ENCODE measurements at regions not wholly inside any gene's neighbourhood (a gene's known extent, or its start where the extent isn't known, plus 50 kb on each side); places are given as distances from the start of the nearest gene placed in this dataset.
"Not testable (repeated sequence)": the region's sequence is repeated elsewhere in the genome, so short reads cannot be mapped to it uniquely, and the experiment has no call there.

DNA sequence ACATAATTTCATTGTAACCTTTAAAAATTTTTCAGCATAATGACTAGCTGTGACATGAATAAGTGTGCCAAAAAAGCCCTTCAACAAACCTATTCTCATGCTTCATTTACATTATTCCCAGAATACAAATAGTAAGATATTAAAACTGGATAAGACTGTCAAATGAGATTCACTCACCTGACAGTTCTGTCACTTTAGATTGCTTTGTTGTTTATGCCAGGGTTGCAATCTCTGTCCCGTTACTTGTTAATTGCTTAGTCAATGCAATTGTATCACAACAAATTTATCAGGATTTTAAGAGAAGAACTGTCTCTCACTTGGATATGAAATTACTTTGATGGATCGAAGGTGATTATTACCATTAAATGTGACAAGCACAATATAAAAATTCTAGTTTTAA lies 616.0 kb upstream of the IGFBP7 start:
- no peaks in the 10 kb centered on the region for H3K4me1 ChIP-seq
- intact Hi-C loops (cut with DNase I; ENCODE audit: low total_unique reads) = no loop called here
- H3K4me3 ChIP-seq = no peak overlapping the region
- WGBS, 2 donors (ENCODE audit: low coverage in 1 of 2) = 82 to 94% methylated on average over 2 of the region's 2 CpGs
- DNase-seq = no peak
- H3K9me3 ChIP-seq = no peaks in the 10 kb centered on the region
- H3K27me3 ChIP-seq = no peaks in the 10 kb centered on the region
- in situ Hi-C loops (cut with MboI; ENCODE audit: low pct_ligation_motif_present in 1 of 4, low pct_unique_long_range_greater_than_20kb in 1 of 4, low sequenced_read_pairs in 3 of 4) = no loop called here
- TF ChIP-seq EP300 (IDR thresholded peaks at IDR 0.05; ENCODE audit: low read depth) (no peak), POLR2A (IDR thresholded peaks at IDR 0.05) (no peak), POLR2AphosphoS5 (IDR thresholded peaks at IDR 0.05) (no peak)
- TF ChIP-seq, protein P1, sequence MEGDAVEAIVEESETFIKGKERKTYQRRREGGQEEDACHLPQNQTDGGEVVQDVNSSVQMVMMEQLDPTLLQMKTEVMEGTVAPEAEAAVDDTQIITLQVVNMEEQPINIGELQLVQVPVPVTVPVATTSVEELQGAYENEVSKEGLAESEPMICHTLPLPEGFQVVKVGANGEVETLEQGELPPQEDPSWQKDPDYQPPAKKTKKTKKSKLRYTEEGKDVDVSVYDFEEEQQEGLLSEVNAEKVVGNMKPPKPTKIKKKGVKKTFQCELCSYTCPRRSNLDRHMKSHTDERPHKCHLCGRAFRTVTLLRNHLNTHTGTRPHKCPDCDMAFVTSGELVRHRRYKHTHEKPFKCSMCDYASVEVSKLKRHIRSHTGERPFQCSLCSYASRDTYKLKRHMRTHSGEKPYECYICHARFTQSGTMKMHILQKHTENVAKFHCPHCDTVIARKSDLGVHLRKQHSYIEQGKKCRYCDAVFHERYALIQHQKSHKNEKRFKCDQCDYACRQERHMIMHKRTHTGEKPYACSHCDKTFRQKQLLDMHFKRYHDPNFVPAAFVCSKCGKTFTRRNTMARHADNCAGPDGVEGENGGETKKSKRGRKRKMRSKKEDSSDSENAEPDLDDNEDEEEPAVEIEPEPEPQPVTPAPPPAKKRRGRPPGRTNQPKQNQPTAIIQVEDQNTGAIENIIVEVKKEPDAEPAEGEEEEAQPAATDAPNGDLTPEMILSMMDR (IDR thresholded peaks at IDR 0.05) = no peak
- H3K36me3 ChIP-seq = no peaks in the 10 kb centered on the region
- H3K27ac ChIP-seq = no peak overlapping the region

DNA sequence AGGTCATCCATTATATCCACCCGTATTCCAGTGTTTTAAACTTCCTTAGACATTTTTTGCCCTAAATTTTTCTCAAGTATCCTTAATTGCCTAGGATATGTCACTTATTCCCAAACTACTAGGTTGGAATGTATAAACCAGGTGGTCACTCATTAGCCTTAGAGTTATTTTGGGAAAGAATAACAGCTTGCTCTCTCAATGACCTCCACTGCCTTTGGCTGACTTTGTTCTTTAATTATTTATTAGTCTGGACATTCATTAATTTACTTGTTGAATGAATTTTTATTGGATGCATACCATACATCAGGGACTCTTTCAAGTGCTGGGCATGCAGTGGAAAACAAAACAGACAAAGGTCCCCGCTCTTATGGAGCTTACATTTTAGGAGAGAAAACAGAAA lies 609.3 kb upstream of the IGFBP7 start:
- Histone ChIP-seq H3K9me3 (no peaks in the 10 kb centered on the region), H3K27ac (no peak overlapping the region), H3K27me3 (no peaks in the 10 kb centered on the region), H3K36me3 (no peaks in the 10 kb centered on the region), H3K4me3 (no peak overlapping the region), H3K4me1 (no peaks in the 10 kb centered on the region)
- no peak for DNase-seq
- intact Hi-C loops (cut with DNase I; ENCODE audit: low total_unique reads) (no loop called here), in situ Hi-C loops (cut with MboI; ENCODE audit: low pct_ligation_motif_present in 1 of 4, low pct_unique_long_range_greater_than_20kb in 1 of 4, low sequenced_read_pairs in 3 of 4) (no loop called here)
- TF ChIP-seq POLR2AphosphoS5 (IDR thresholded peaks at IDR 0.05) (no peak), EP300 (IDR thresholded peaks at IDR 0.05; ENCODE audit: low read depth) (no peak), POLR2A (IDR thresholded peaks at IDR 0.05) (no peak)
- TF ChIP-seq, protein P1 (IDR thresholded peaks at IDR 0.05) = no peak
- WGBS, 2 donors (ENCODE audit: low coverage in 1 of 2) = 38 to 53% methylated on average over 2 of the region's 2 CpGs

GRCh38 chr4:57714313-57714712 lies 604.1 kb upstream of the IGFBP7 start:
- H3K9me3 ChIP-seq; DNase-seq; in situ Hi-C loops (cut with MboI; ENCODE audit: low pct_ligation_motif_present in 1 of 4, low pct_unique_long_range_greater_than_20kb in 1 of 4, low sequenced_read_pairs in 3 of 4); H3K27ac ChIP-seq; H3K27me3 ChIP-seq; H3K4me1 ChIP-seq; H3K36me3 ChIP-seq; H3K4me3 ChIP-seq; intact Hi-C loops (cut with DNase I; ENCODE audit: low total_unique reads): not testable (repeated sequence)
- 84% methylated on average over 10 of the region's 10 CpGs; no CpG with 5 or more reads in 1 of the 2 donors for WGBS, 2 donors (ENCODE audit: low coverage in 1 of 2)

- no peak overlapping the region for H3K4me3 ChIP-seq
- no peaks in the 10 kb centered on the region for H3K9me3 ChIP-seq
- intact Hi-C loops (cut with DNase I; ENCODE audit: low total_unique reads) (no loop called here), in situ Hi-C loops (cut with MboI; ENCODE audit: low pct_ligation_motif_present in 1 of 4, low pct_unique_long_range_greater_than_20kb in 1 of 4, low sequenced_read_pairs in 3 of 4) (no loop called here)
- no peaks in the 10 kb centered on the region for H3K36me3 ChIP-seq
- no peaks in the 10 kb centered on the region for H3K27me3 ChIP-seq
- WGBS, 2 donors (ENCODE audit: low coverage in 1 of 2) = 50 to 96% methylated on average over 1 to 2 of the region's 2 CpGs
- no peak for TF ChIP-seq EP300 (IDR thresholded peaks at IDR 0.05; ENCODE audit: low read depth)
- no peak for TF ChIP-seq POLR2A (IDR thresholded peaks at IDR 0.05)
- TF ChIP-seq, protein P1 (IDR thresholded peaks at IDR 0.05) = no peak
- TF ChIP-seq POLR2AphosphoS5 (IDR thresholded peaks at IDR 0.05) = no peak
- DNase-seq = no peak
- no peaks in the 10 kb centered on the region for H3K4me1 ChIP-seq
- H3K27ac ChIP-seq = no peak overlapping the region
These were observed 599.9 kb upstream of the IGFBP7 start for GRCh38 chr4:57710053-57710452.

- H3K4me3 ChIP-seq = no peak overlapping the region
- no peak overlapping the region for H3K27ac ChIP-seq
- H3K9me3 ChIP-seq = no peaks in the 10 kb centered on the region
- 58 to 80% methylated on average over 1 of the region's 1 CpG for WGBS, 2 donors (ENCODE audit: low coverage in 1 of 2)
- DNase-seq = no peak
- no peak for TF ChIP-seq POLR2AphosphoS5 (IDR thresholded peaks at IDR 0.05)
- TF ChIP-seq EP300 (IDR thresholded peaks at IDR 0.05; ENCODE audit: low read depth) = no peak
- TF ChIP-seq, protein P1 (IDR thresholded peaks at IDR 0.05) = no peak
- TF ChIP-seq POLR2A (IDR thresholded peaks at IDR 0.05) = no peak
- in situ Hi-C loops (cut with MboI; ENCODE audit: low pct_ligation_motif_present in 1 of 4, low pct_unique_long_range_greater_than_20kb in 1 of 4, low sequenced_read_pairs in 3 of 4) = no loop called here
- no peaks in the 10 kb centered on the region for H3K36me3 ChIP-seq
- no peaks in the 10 kb centered on the region for H3K4me1 ChIP-seq
- intact Hi-C loops (cut with DNase I; ENCODE audit: low total_unique reads) = no loop called here
- no peaks in the 10 kb centered on the region for H3K27me3 ChIP-seq
These were observed 581.2 kb upstream of the IGFBP7 start for GRCh38 chr4:57691370-57691769.

Measured in transverse colon (tissue), 4 donors.